Breast epithelium (tissue), 3 donors: ENCODE measurements at regions not wholly inside any gene's neighbourhood (a gene's known extent, or its start where the extent isn't known, plus 50 kb on each side); places are given as distances from the start of the nearest gene placed in this dataset.

ENCODE experiments used
- CTCF ChIP-seq, 3 donors: fragments of 450-650 bp; IDR thresholded peaks; one replicate each; pipeline ENCODE4 v1.5.1; 2016 to 2017; ENCODE audit warnings: antibody characterized with exemption in 3 of 3, mild to moderate bottlenecking in 3 of 3, moderate library complexity in 3 of 3
- POLR2A ChIP-seq: fragments of 450-650 bp; IDR thresholded peaks from one replicate; pipeline ENCODE4 v1.6.1; 2016; ENCODE audit warnings: antibody characterized with exemption, mild to moderate bottlenecking, moderate library complexity

- TF ChIP-seq CTCF (IDR thresholded peaks at IDR 0.05) = no peak
- TF ChIP-seq POLR2A = no peak
These were observed 1010.8 kb downstream of the NLGN4Y start for GRCh38 chrY:15535131-15535530.
